K562 (cell line): ENCODE measurements at regions not wholly inside any gene's neighbourhood (a gene's known extent, or its start where the extent isn't known, plus 50 kb on each side); places are given as distances from the start of the nearest gene placed in this dataset.
A peak's percentile ranks its signal among the peaks of the same experiment; 100 is the strongest.

Source experiments
- ATAC-seq: fragments of 200-7000 bp; cut with Tn5 transposase; 3 replicates; pipeline ENCODE4 v1.9.1; 2020; ENCODE audit warnings: moderate library complexity
- BruUV-seq: library from RNA; stranded (reverse); fragments of 400-500 nt; replicated peaks from 2 replicates; lab custom pipeline; 2021; lab: Mats Ljungman, UMichigan
- CTCF ChIA-PET: fragments of 300-600 bp; formaldehyde crosslinking; extraction: SDS; loops from one replicate; lab custom pipeline; 2021; ENCODE audit warnings: low intra/inter-chr PET ratio; lab: Yijun Ruan, JAX
- POLR2A ChIA-PET: fragments of 300-600, 350-650 bp; sonication (Branson Sonifier 250); formaldehyde crosslinking; extraction: SDS; loops from one replicate; lab custom pipeline; 2021; ENCODE audit warnings: antibody characterized with exemption, inconsistent platforms; lab: Yijun Ruan, JAX
- DNase-seq, 4 experiments: peaks; one replicate each; pipeline versions ENCODE4 v3.0.0 to v3.0.0-alpha.2; 2011 to 2018; ENCODE audit warnings: low spot score in 3 of 4, mixed read lengths in 3 of 4; ENCODE audit errors: extremely low read depth in 1 of 4
- FAIRE-seq: peaks from 2 replicates; lab custom pipeline; 2011; peaks lifted over from hg19 to GRCh38; lab: Jason Lieb, UNC
- H2AFZ ChIP-seq: 2 replicates; pipeline ENCODE4 v1.6.0; 2011; ENCODE audit warnings: low read depth, low read length, control low read depth, inconsistent platforms
- H3K27ac ChIP-seq: fragments of 200-600 bp; 3 replicates; pipeline ENCODE4 v1.8.0; 2011; ENCODE audit warnings: low read depth, mild to moderate bottlenecking, control low read depth, inconsistent platforms, low read length, moderate library complexity, mixed read lengths; ENCODE audit errors: extremely low read depth
- H3K27me3 ChIP-seq, 2 experiments: fragments of 300-600 bp in 1 of 2; 2 replicates in 1 of 2; 3 replicates in 1 of 2; pipeline versions ENCODE4 v1.6.0 to v1.8.0; 2011; ENCODE audit warnings: inconsistent platforms in 2 of 2, low read length in 2 of 2, mild to moderate bottlenecking in 1 of 2, mixed read lengths in 1 of 2, moderate library complexity in 1 of 2; ENCODE audit not compliant: control insufficient read depth in 2 of 2, insufficient read depth in 2 of 2
- H3K36me3 ChIP-seq: fragments of 300-600 bp; 3 replicates; pipeline ENCODE4 v1.8.0; 2011; ENCODE audit warnings: mild to moderate bottlenecking, low read length, inconsistent platforms; ENCODE audit not compliant: control insufficient read depth, insufficient read depth
- H3K4me1 ChIP-seq, 2 experiments: fragments of 200-600 bp in 1 of 2; replicated peaks in 1 of 2; 2 replicates in 1 of 2; 3 replicates in 1 of 2; pipeline versions ENCODE4 v1.5.1 to v1.8.0; 2011; ENCODE audit warnings: inconsistent platforms in 2 of 2, low read length in 2 of 2, mild to moderate bottlenecking in 1 of 2, mixed read lengths in 1 of 2, moderate library complexity in 1 of 2; ENCODE audit not compliant: control insufficient read depth in 2 of 2, insufficient read depth in 2 of 2
- H3K4me2 ChIP-seq: 2 replicates; pipeline ENCODE4 v1.6.1; 2011; ENCODE audit warnings: low read length, control low read depth, inconsistent platforms, mixed read lengths; ENCODE audit not compliant: insufficient read depth
- H3K4me3 ChIP-seq: fragments of 200-600 bp; sonication (generic), shearing (Covaris generic); 2 replicates; pipeline ENCODE4 v1.5.1; 2016; ENCODE audit warnings: control low read depth, inconsistent platforms
- H3K79me2 ChIP-seq: fragments of 200-600 bp; 3 replicates; pipeline ENCODE4 v1.8.0; 2011; ENCODE audit warnings: low read length, inconsistent platforms; ENCODE audit not compliant: control insufficient read depth, insufficient read depth
- H3K9ac ChIP-seq, 2 experiments: 2 replicates each; pipeline versions ENCODE4 v1.6.0 to v1.6.1; 2011; ENCODE audit warnings: low read depth in 2 of 2, low read length in 2 of 2, control low read depth in 1 of 2, inconsistent platforms in 1 of 2, mild to moderate bottlenecking in 1 of 2, mixed read lengths in 1 of 2; ENCODE audit not compliant: insufficient read depth in 1 of 2
- H3K9me1 ChIP-seq: one replicate; pipeline ENCODE4 v1.6.0; 2011; ENCODE audit warnings: inconsistent platforms, mild to moderate bottlenecking, low read length, moderate library complexity; ENCODE audit not compliant: control insufficient read depth, insufficient read depth
- H3K9me3 ChIP-seq: replicated peaks from 2 replicates; pipeline ENCODE4 v1.5.1; 2011; ENCODE audit warnings: low read depth, low read length, inconsistent platforms; ENCODE audit not compliant: control insufficient read depth, insufficient read depth
- H4K20me1 ChIP-seq: replicated peaks from 2 replicates; pipeline ENCODE4 v1.6.1; 2011; ENCODE audit warnings: low read length, inconsistent platforms, mixed read lengths; ENCODE audit not compliant: control insufficient read depth, insufficient read depth
- ARID1B ChIP-seq: fragments of 450-650 bp; IDR thresholded peaks from 2 replicates; pipeline ENCODE4 v1.6.1; 2016; ENCODE audit warnings: antibody characterized with exemption, mild to moderate bottlenecking, inconsistent platforms
- CBFA2T2 ChIP-seq: fragments of 450-650 bp; conservative IDR thresholded peaks from 2 replicates; pipeline ENCODE4 v1.6.1; 2017; ENCODE audit warnings: mild to moderate bottlenecking
- CBFA2T3 ChIP-seq: fragments of 450-650 bp; IDR thresholded peaks from 2 replicates; pipeline ENCODE4 v1.6.1; 2017
- CHCHD3 ChIP-seq: fragments of 250-450 bp; sonication (Bioruptor Pico); IDR thresholded peaks from 2 replicates; pipeline ENCODE4 v2.1.2; 2022; ENCODE audit warnings: mild to moderate bottlenecking
- DPF2 ChIP-seq: fragments of 450-650 bp; IDR thresholded peaks from 2 replicates; pipeline ENCODE4 v1.6.1; 2016
- EWSR1 ChIP-seq: fragments of 450-650 bp; IDR thresholded peaks from 2 replicates; pipeline ENCODE4 v1.6.1; 2018; ENCODE audit warnings: borderline replicate concordance, mild to moderate bottlenecking, low read depth, moderate library complexity; ENCODE audit not compliant: partially characterized antibody
- FOXM1 ChIP-seq, 2 experiments: fragments of 450-650 bp in 1 of 2; sonication (generic) in 1 of 2; formaldehyde crosslinking in 1 of 2; IDR thresholded peaks; 2 replicates each; pipeline versions ENCODE4 v1.6.1 to v1.9.0; 2017 to 2022; ENCODE audit warnings: low read depth in 2 of 2, mild to moderate bottlenecking in 2 of 2, missing genetic modification reagents in 1 of 2, moderate library complexity in 1 of 2
- HDAC2 ChIP-seq: fragments of 450-650 bp; IDR thresholded peaks from 2 replicates; pipeline ENCODE4 v1.6.1; 2016; ENCODE audit warnings: mild to moderate bottlenecking
- PRMT5 ChIP-seq: sonication (generic); formaldehyde crosslinking; IDR thresholded peaks from 2 replicates; pipeline ENCODE4 v1.5.0; 2020; ENCODE audit warnings: missing genetic modification reagents
- SREBF2 ChIP-seq: sonication (generic); formaldehyde crosslinking; IDR thresholded peaks from 2 replicates; pipeline ENCODE4 v1.4.0; 2020; ENCODE audit warnings: mild to moderate bottlenecking, missing genetic modification reagents
- TCF3 ChIP-seq: sonication (generic); formaldehyde crosslinking; IDR thresholded peaks from 2 replicates; pipeline ENCODE4 v1.4.0; 2020; ENCODE audit warnings: mild to moderate bottlenecking, missing genetic modification reagents
- TEAD1 ChIP-seq, 2 experiments: fragments of 450-650 bp in 1 of 2; sonication (generic) in 1 of 2; formaldehyde crosslinking; IDR thresholded peaks; 2 replicates each; pipeline versions ENCODE4 v1.4.0 to v1.8.0; 2020 to 2022; ENCODE audit warnings: mild to moderate bottlenecking in 2 of 2, missing genetic modification reagents in 1 of 2
- WGBS: fragments of 100-300 bp; shearing (Covaris generic); methylation state at CpG from one replicate; pipeline ENCODE4 v1.1.6; 2016; ENCODE audit warnings: low coverage, mixed read lengths; ENCODE audit not compliant: insufficient coverage; ENCODE audit errors: missing lambda C conversion rate; 5-methylcytosine and 5-hydroxymethylcytosine counted together
- in situ Hi-C: fragments of 300-500 bp; cut with MboI; formaldehyde crosslinking; loops from 4 replicates; pipeline ENCODE4 v1.15.0; 2018; ENCODE audit warnings: inconsistent platforms, mixed read lengths
- intact Hi-C: fragments of 100-400 bp; cut with micrococcal nuclease; formaldehyde crosslinking; loops from 2 replicates; pipeline ENCODE4 v1.14.2; 2022

- TF ChIP-seq SREBF2 (CRISPR knock-in tag) = no peak
- TF ChIP-seq HDAC2 = peak; percentile 56; the same call in 1 of the 2 replicates
- TF ChIP-seq PRMT5 (CRISPR knock-in tag) = no peak
- no peak for TF ChIP-seq TEAD1 (CRISPR knock-in tag; IDR thresholded peaks at IDR 0.05)
Observed at GRCh38 chr12:113756609-113757008, 209.5 kb downstream of the RBM19 start (continued).

- POLR2A ChIA-PET = interaction anchor here (0.6 to 0.8 kb wide), 5 partner anchors 18 to 932 kb away, joined by 3 to 4 read pairs (median 3); no protein-coding TSS in a partner anchor
- in situ Hi-C loops = no loop called here
- intact Hi-C loops = no loop called here
- Histone ChIP-seq H3K9me1 (no peaks in the 10 kb centered on the region), H3K4me2 (peak overlapping the region; percentile 39), H4K20me1 (peaks cover 27% of the 10 kb centered on the region)
- peak; percentile 25; the same call in 1 of the 2 replicates for TF ChIP-seq ARID1B
- no peak for TF ChIP-seq FOXM1 (IDR thresholded peaks at IDR 0.05; ENCODE audit: low read depth)
- no peak for TF ChIP-seq FOXM1 (CRISPR knock-in tag; IDR thresholded peaks at IDR 0.05; ENCODE audit: low read depth)
- peak; percentile 66 for TF ChIP-seq CBFA2T3
- TF ChIP-seq CHCHD3 (CRISPR knock-in tag) = no peak
- TF ChIP-seq CBFA2T2 = peak; percentile 43
- peak; percentile 22; the same call in 1 of the 2 replicates for TF ChIP-seq DPF2
- TF ChIP-seq EWSR1 = no peak
- peak; percentile 47 for TF ChIP-seq TCF3 (CRISPR knock-in tag)
- TF ChIP-seq, all 486 proteins: peak for 5
- CTCF ChIA-PET = no interaction called here
- Histone ChIP-seq H3K79me2 (no peaks in the 10 kb centered on the region), H3K36me3 (peaks cover 17% of the 10 kb centered on the region), H3K9ac (peak overlapping the region in 1 of 2 experiments; percentile 70; a peak in 1 of 4 replicates), H3K27ac (no peak overlapping the region), H3K9me3 (no peaks in the 10 kb centered on the region), H2AFZ (no peak overlapping the region), H3K4me1 (peaks cover 29 to 31% of the 10 kb centered on the region in 2 experiments; a peak in 4 of 5 replicates), H3K4me3 (no peak overlapping the region), H3K27me3 (no peaks in the 10 kb centered on the region)
- FAIRE-seq (peak; percentile 58), DNase-seq (peak; percentile 34 to 66 (median 52)), ATAC-seq (peak; percentile 77)
- WGBS = 19% methylated on average over 5 of the region's 5 CpGs
- BruUV-seq = no TSS peak
Observed at GRCh38 chr12:113755098-113755497, 211.0 kb downstream of the RBM19 start.
